DND-41 (cell line): ENCODE measurements at regions not wholly inside any gene's neighbourhood (a gene's known extent, or its start where the extent isn't known, plus 50 kb on each side); places are given as distances from the start of the nearest gene placed in this dataset.

Experiments used
- ATAC-seq: fragments of 200-7000 bp; cut with Tn5 transposase; 3 replicates; pipeline ENCODE4 v1.9.1; 2021; ENCODE audit warnings: low read depth; ENCODE audit not compliant: insufficient read depth
- DNase-seq: peaks from one replicate; pipeline ENCODE4 v3.0.0-alpha.2; 2020
- H2AFZ ChIP-seq: 2 replicates; pipeline ENCODE4 v1.6.0; 2012; ENCODE audit warnings: low read depth, low read length
- H3K27ac ChIP-seq: 2 replicates; pipeline ENCODE4 v1.5.1; 2012; ENCODE audit warnings: low read length, inconsistent platforms
- H3K27me3 ChIP-seq: fragments of 200-600 bp; sonication (generic); 2 replicates; pipeline ENCODE4 v1.6.0; 2012; ENCODE audit warnings: low read length, mild to moderate bottlenecking, inconsistent platforms; ENCODE audit not compliant: insufficient read depth, poor library complexity
- H3K36me3 ChIP-seq: 2 replicates; pipeline ENCODE4 v1.5.1; 2012; ENCODE audit warnings: low read length, inconsistent platforms; ENCODE audit not compliant: insufficient read depth
- H3K4me1 ChIP-seq: 2 replicates; pipeline ENCODE4 v1.5.1; 2012; ENCODE audit warnings: mild to moderate bottlenecking, low read length; ENCODE audit not compliant: insufficient read depth
- H3K4me2 ChIP-seq: 2 replicates; pipeline ENCODE4 v1.6.0; 2012; ENCODE audit warnings: mild to moderate bottlenecking, moderate library complexity, low read length, inconsistent platforms; ENCODE audit not compliant: insufficient read depth
- H3K4me3 ChIP-seq, 2 experiments: fragments of 200-600 bp in 1 of 2; shearing (Covaris generic) in 1 of 2; 2 replicates each; pipeline ENCODE4 v1.5.1; 2012 to 2016; ENCODE audit warnings: inconsistent platforms in 2 of 2, low read length in 2 of 2, mild to moderate bottlenecking in 2 of 2, low read depth in 1 of 2, moderate library complexity in 1 of 2
- H3K79me2 ChIP-seq: 2 replicates; pipeline ENCODE4 v1.6.0; 2012; ENCODE audit warnings: low read length, inconsistent platforms; ENCODE audit not compliant: insufficient read depth
- H3K9ac ChIP-seq: 2 replicates; pipeline ENCODE4 v1.6.0; 2012; ENCODE audit warnings: low read depth, mild to moderate bottlenecking, inconsistent platforms, low read length, moderate library complexity
- H3K9me3 ChIP-seq: 2 replicates; pipeline ENCODE4 v1.5.1; 2012; ENCODE audit warnings: low read length, moderate library complexity, mild to moderate bottlenecking, inconsistent platforms; ENCODE audit not compliant: insufficient read depth, severe bottlenecking
- H4K20me1 ChIP-seq: 2 replicates; pipeline ENCODE4 v1.6.0; 2012; ENCODE audit warnings: low read length; ENCODE audit not compliant: insufficient read depth
- CTCF ChIP-seq: IDR thresholded peaks from 2 replicates; pipeline ENCODE4 v1.5.1; 2012; ENCODE audit warnings: borderline replicate concordance, low read length, moderate library complexity, mild to moderate bottlenecking; ENCODE audit not compliant: poor library complexity, severe bottlenecking; ENCODE audit errors: extremely low read depth
- EZH2 ChIP-seq: IDR thresholded peaks from 3 replicates; pipeline ENCODE4 v1.6.1; 2012; ENCODE audit warnings: borderline replicate concordance, low read depth, mild to moderate bottlenecking, moderate library complexity, low read length, inconsistent platforms; ENCODE audit not compliant: severe bottlenecking

- TF ChIP-seq CTCF = no peak
- ATAC-seq (no peak), DNase-seq (no peak)
- Histone ChIP-seq H2AFZ (no peak overlapping the region), H3K9me3 (no peaks in the 10 kb centered on the region), H3K4me1 (no peaks in the 10 kb centered on the region), H3K36me3 (no peaks in the 10 kb centered on the region), H3K4me3 (no peak overlapping the region), H4K20me1 (no peaks in the 10 kb centered on the region), H3K27me3 (no peaks in the 10 kb centered on the region), H3K9ac (no peak overlapping the region), H3K79me2 (no peaks in the 10 kb centered on the region), H3K4me2 (no peak overlapping the region), H3K27ac (no peak overlapping the region)
Observed at GRCh38 chr4:137106287-137106686, 426.0 kb downstream of the PCDH18 start.

DNA sequence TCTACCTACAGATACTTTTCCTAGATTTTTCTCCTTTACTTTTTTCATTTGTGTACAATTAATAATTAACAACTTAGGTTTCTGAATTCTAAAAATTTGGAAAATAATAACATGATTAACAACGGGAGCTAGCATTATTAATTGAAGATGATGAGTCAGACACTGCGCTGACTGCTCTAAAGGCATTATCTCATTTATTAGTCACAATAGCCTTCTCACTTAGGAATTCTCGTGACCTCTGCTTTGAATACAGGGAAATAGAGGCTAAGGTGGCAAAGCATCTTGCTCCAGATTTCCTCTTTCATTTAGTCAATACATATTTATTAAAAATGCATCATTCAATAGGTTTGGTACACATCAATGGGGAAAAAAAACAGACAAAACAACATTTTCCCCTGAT, 441.3 kb downstream of the PCDH18 start:
- H3K79me2 ChIP-seq = no peaks in the 10 kb centered on the region
- H3K36me3 ChIP-seq = no peaks in the 10 kb centered on the region
- no peaks in the 10 kb centered on the region for H3K27me3 ChIP-seq
- H3K4me3 ChIP-seq = no peak overlapping the region
- H3K27ac ChIP-seq = no peak overlapping the region
- H4K20me1 ChIP-seq = no peaks in the 10 kb centered on the region
- H3K9me3 ChIP-seq = no peaks in the 10 kb centered on the region
- ATAC-seq = no peak
- H3K9ac ChIP-seq = no peak overlapping the region
- TF ChIP-seq CTCF = no peak
- TF ChIP-seq EZH2 = no peak
- H3K4me1 ChIP-seq = no peaks in the 10 kb centered on the region
- DNase-seq = no peak
- no peak overlapping the region for H2AFZ ChIP-seq
- no peak overlapping the region for H3K4me2 ChIP-seq

DNA sequence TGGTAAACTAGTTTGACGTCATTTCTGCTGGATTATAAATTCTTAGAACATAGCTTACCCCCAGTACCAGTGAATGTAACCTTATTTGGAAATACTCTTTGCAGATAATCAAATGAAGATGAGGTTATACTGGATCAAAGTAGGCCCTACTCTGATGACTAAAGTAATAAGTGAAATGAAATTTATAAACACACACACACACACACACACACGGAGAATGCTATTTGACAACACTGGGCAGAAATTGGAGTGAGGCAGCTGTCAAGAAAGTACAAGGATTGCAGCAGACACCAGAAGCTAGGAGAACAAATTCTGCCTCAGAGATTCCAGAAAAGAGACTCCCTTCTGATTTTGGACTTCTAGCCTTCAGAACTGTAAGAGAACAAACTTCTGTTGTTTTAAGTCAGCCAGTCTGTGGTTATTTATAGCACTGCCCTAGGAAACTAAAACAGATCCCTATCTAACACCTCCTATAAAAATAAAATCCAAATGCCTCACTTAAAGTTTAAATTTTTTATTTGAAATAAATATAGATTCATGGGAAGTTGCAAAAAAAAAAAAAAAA, 448.6 kb downstream of the PCDH18 start:
- H3K4me1 ChIP-seq = no peaks in the 10 kb centered on the region
- no peaks in the 10 kb centered on the region for H3K27me3 ChIP-seq
- H4K20me1 ChIP-seq = no peaks in the 10 kb centered on the region
- no peak for TF ChIP-seq EZH2
- TF ChIP-seq CTCF = no peak
- ATAC-seq (no peak), DNase-seq (no peak)
- no peaks in the 10 kb centered on the region for H3K79me2 ChIP-seq
- H3K9ac ChIP-seq = no peak overlapping the region
- H3K9me3 ChIP-seq = no peaks in the 10 kb centered on the region
- no peaks in the 10 kb centered on the region for H3K36me3 ChIP-seq
- H3K4me3 ChIP-seq = no peak overlapping the region
- H3K4me2 ChIP-seq = no peak overlapping the region
- no peak overlapping the region for H3K27ac ChIP-seq
- no peak overlapping the region for H2AFZ ChIP-seq

- no peaks in the 10 kb centered on the region for H3K27me3 ChIP-seq
- H3K79me2 ChIP-seq = no peaks in the 10 kb centered on the region
- TF ChIP-seq EZH2 (no peak), CTCF (no peak)
- H3K4me2 ChIP-seq = no peak overlapping the region
- H3K27ac ChIP-seq = no peak overlapping the region
- H3K4me3 ChIP-seq = no peak overlapping the region
- no peaks in the 10 kb centered on the region for H4K20me1 ChIP-seq
- no peaks in the 10 kb centered on the region for H3K36me3 ChIP-seq
- H3K4me1 ChIP-seq = no peaks in the 10 kb centered on the region
- H3K9me3 ChIP-seq = no peaks in the 10 kb centered on the region
- H2AFZ ChIP-seq = no peak overlapping the region
- DNase-seq = no peak
- no peak for ATAC-seq
- no peak overlapping the region for H3K9ac ChIP-seq
Observed at GRCh38 chr4:137082061-137082460, 450.2 kb downstream of the PCDH18 start.
